ENCODE measurements at regions not wholly inside any gene's neighbourhood (a gene's known extent, or its start where the extent isn't known, plus 50 kb on each side); places are given as distances from the start of the nearest gene placed in this dataset.

- no peak overlapping the region for H3K4me3 ChIP-seq
- no peak for DNase-seq (ENCODE audit: low spot score)
- no peak overlapping the region for H3K27ac ChIP-seq
- no peak for TF ChIP-seq CTCF (IDR thresholded peaks at IDR 0.05)
These were observed 492.5 kb upstream of the ZMIZ1 start for GRCh38 chr10:78576276-78576675.

- TF ChIP-seq CTCF (IDR thresholded peaks at IDR 0.05) = no peak
- Histone ChIP-seq H3K4me3 (no peak overlapping the region), H3K27ac (no peak overlapping the region)
- DNase-seq (ENCODE audit: low spot score) = no peak
These were observed 491.1 kb upstream of the ZMIZ1 start for GRCh38 chr10:78577712-78578111.

- H3K4me3 ChIP-seq = no peak overlapping the region
- no peak for DNase-seq (ENCODE audit: low spot score)
- no peak overlapping the region for H3K27ac ChIP-seq
- TF ChIP-seq CTCF (IDR thresholded peaks at IDR 0.05) = no peak
These were observed 489.8 kb upstream of the ZMIZ1 start for GRCh38 chr10:78578929-78579328.

- no peak for TF ChIP-seq CTCF (IDR thresholded peaks at IDR 0.05)
- no peak for DNase-seq (ENCODE audit: low spot score)
- no peak overlapping the region for H3K27ac ChIP-seq
- no peak overlapping the region for H3K4me3 ChIP-seq
These were observed 489.2 kb upstream of the ZMIZ1 start for GRCh38 chr10:78579576-78579975.

- Histone ChIP-seq H3K4me3 (no peak overlapping the region), H3K27ac (no peak overlapping the region)
- TF ChIP-seq CTCF (IDR thresholded peaks at IDR 0.05) = no peak
- DNase-seq (ENCODE audit: low spot score) = no peak
These were observed 488.8 kb upstream of the ZMIZ1 start for GRCh38 chr10:78579995-78580394.

- Histone ChIP-seq H3K27ac (no peak overlapping the region), H3K4me3 (no peak overlapping the region)
- no peak for DNase-seq (ENCODE audit: low spot score)
- no peak for TF ChIP-seq CTCF (IDR thresholded peaks at IDR 0.05)
These were observed 487.6 kb upstream of the ZMIZ1 start for GRCh38 chr10:78581133-78581694.

GRCh38 chr10:78582540-78582939, 486.2 kb upstream of the ZMIZ1 start:
- TF ChIP-seq CTCF (IDR thresholded peaks at IDR 0.05) = no peak
- no peak for DNase-seq (ENCODE audit: low spot score)
- Histone ChIP-seq H3K27ac (no peak overlapping the region), H3K4me3 (no peak overlapping the region)

Measured in coronary artery (tissue), 2 donors.